HepG2 (cell line): ENCODE measurements at regions not wholly inside any gene's neighbourhood (a gene's known extent, or its start where the extent isn't known, plus 50 kb on each side); places are given as distances from the start of the nearest gene placed in this dataset.

ENCODE experiments used
- CHD2 ChIP-seq: IDR thresholded peaks from 2 replicates; pipeline ENCODE4 v1.6.1; 2011; ENCODE audit warnings: low read depth, low read length, improper control_type of control experiment
- KDM4B ChIP-seq: sonication (generic); formaldehyde crosslinking; IDR thresholded peaks from 2 replicates; pipeline ENCODE4 v1.4.0; 2020; ENCODE audit warnings: missing genetic modification reagents
- MED1 ChIP-seq: sonication (generic); formaldehyde crosslinking; IDR thresholded peaks from 2 replicates; pipeline ENCODE4 v1.4.0; 2020; ENCODE audit warnings: missing genetic modification reagents
- MEIS1 ChIP-seq: sonication (generic); formaldehyde crosslinking; IDR thresholded peaks from 2 replicates; pipeline ENCODE4 v1.9.0; 2021; ENCODE audit warnings: mild to moderate bottlenecking, missing genetic modification reagents, moderate library complexity, borderline replicate concordance
- MIER2 ChIP-seq: IDR thresholded peaks from 2 replicates; pipeline ENCODE4 v1.6.1; 2016; ENCODE audit warnings: missing biosample characterization, missing genetic modification reagents
- POLR2G ChIP-seq: fragments of 200-400 bp; formaldehyde crosslinking; IDR thresholded peaks from 2 replicates; pipeline ENCODE4 v1.6.1; 2018; ENCODE audit warnings: mild to moderate bottlenecking, low read depth, low read length, moderate library complexity
- PRMT3 ChIP-seq: sonication (generic); formaldehyde crosslinking; IDR thresholded peaks from 2 replicates; pipeline ENCODE4 v1.8.1; 2022; ENCODE audit warnings: low read depth, mild to moderate bottlenecking, moderate library complexity, missing genetic modification reagents, borderline replicate concordance
- ZMAT3 ChIP-seq: sonication (generic); formaldehyde crosslinking; conservative IDR thresholded peaks from 2 replicates; pipeline ENCODE4 v1.7.0; 2021; ENCODE audit warnings: missing genetic modification reagents
- ZNF143 ChIP-seq: sonication (generic); formaldehyde crosslinking; IDR thresholded peaks from 2 replicates; pipeline ENCODE4 v1.4.0; 2020; ENCODE audit warnings: missing genetic modification reagents
- ZNF230 ChIP-seq: sonication (generic); formaldehyde crosslinking; IDR thresholded peaks from 2 replicates; pipeline ENCODE4 v1.4.0; 2020; ENCODE audit warnings: mild to moderate bottlenecking, missing genetic modification reagents
- ZSCAN31 ChIP-seq: sonication (generic); formaldehyde crosslinking; IDR thresholded peaks from 2 replicates; pipeline ENCODE4 v1.5.0; 2020; ENCODE audit warnings: low read depth, mild to moderate bottlenecking, missing genetic modification reagents
- ZSCAN9 ChIP-seq: IDR thresholded peaks from 2 replicates; pipeline ENCODE4 v1.6.1; 2016; ENCODE audit warnings: borderline replicate concordance
- TF ChIP-seq, protein P1 (sequence below): sonication (generic); formaldehyde crosslinking; IDR thresholded peaks from 2 replicates; pipeline ENCODE4 v1.5.0; 2020; ENCODE audit warnings: mild to moderate bottlenecking, missing genetic modification reagents, borderline replicate concordance
- TF ChIP-seq, protein P2 (sequence below), 2 experiments: fragments of 450-650 bp in 1 of 2; sonication (generic) in 1 of 2; formaldehyde crosslinking; IDR thresholded peaks; 2 replicates each; pipeline versions ENCODE4 v1.5.0 to v1.8.0; 2020 to 2022; ENCODE audit warnings: mild to moderate bottlenecking in 1 of 2, missing genetic modification reagents in 1 of 2
- TF ChIP-seq, protein P3 (sequence below): sonication (generic); formaldehyde crosslinking; IDR thresholded peaks from 2 replicates; pipeline ENCODE4 v1.4.0; 2020; ENCODE audit warnings: missing genetic modification reagents, low read depth, mild to moderate bottlenecking, borderline replicate concordance
- TF ChIP-seq, protein P4 (sequence below): IDR thresholded peaks from 2 replicates; pipeline ENCODE4 v1.6.1; 2018; ENCODE audit warnings: missing genetic modification reagents, mild to moderate bottlenecking, missing compliant biosample characterization
- TF ChIP-seq, protein P5 (sequence below): sonication (generic); formaldehyde crosslinking; IDR thresholded peaks from 2 replicates; pipeline ENCODE4 v1.4.0; 2020; ENCODE audit warnings: mild to moderate bottlenecking, missing genetic modification reagents
- TF ChIP-seq, protein P6 (sequence below): sonication (generic); formaldehyde crosslinking; IDR thresholded peaks from 2 replicates; pipeline ENCODE4 v1.5.0; 2020; ENCODE audit warnings: mild to moderate bottlenecking, missing genetic modification reagents, moderate library complexity

DNA sequence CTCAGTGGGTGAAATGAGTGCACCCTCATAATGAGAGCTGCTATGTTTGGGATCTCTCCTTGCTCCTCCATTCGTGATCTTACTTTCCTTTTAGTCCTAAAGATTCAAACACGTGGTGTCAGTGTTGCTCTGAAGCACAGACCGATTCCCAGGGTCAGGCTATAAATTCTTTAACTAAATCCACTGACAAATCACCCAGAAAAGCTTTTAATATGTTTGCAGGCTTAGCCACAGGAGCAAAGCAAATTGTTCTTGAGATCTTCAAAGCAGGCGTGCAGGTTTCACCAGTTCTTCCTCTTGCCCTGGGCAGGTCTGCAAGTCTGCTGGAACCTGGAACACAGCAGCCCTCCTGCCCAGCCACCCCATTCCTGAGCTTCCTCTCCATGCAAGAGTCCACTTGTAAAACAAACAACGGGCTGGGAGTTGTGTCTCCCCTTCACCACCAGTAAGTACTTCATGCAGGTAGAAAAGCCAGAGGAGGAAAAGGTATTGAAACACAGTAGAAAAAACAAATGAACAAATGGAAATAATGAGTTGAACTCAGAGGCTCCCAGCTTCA lies 70.1 kb upstream of the ENPP6 start (continued):
- TF ChIP-seq, protein P1, sequence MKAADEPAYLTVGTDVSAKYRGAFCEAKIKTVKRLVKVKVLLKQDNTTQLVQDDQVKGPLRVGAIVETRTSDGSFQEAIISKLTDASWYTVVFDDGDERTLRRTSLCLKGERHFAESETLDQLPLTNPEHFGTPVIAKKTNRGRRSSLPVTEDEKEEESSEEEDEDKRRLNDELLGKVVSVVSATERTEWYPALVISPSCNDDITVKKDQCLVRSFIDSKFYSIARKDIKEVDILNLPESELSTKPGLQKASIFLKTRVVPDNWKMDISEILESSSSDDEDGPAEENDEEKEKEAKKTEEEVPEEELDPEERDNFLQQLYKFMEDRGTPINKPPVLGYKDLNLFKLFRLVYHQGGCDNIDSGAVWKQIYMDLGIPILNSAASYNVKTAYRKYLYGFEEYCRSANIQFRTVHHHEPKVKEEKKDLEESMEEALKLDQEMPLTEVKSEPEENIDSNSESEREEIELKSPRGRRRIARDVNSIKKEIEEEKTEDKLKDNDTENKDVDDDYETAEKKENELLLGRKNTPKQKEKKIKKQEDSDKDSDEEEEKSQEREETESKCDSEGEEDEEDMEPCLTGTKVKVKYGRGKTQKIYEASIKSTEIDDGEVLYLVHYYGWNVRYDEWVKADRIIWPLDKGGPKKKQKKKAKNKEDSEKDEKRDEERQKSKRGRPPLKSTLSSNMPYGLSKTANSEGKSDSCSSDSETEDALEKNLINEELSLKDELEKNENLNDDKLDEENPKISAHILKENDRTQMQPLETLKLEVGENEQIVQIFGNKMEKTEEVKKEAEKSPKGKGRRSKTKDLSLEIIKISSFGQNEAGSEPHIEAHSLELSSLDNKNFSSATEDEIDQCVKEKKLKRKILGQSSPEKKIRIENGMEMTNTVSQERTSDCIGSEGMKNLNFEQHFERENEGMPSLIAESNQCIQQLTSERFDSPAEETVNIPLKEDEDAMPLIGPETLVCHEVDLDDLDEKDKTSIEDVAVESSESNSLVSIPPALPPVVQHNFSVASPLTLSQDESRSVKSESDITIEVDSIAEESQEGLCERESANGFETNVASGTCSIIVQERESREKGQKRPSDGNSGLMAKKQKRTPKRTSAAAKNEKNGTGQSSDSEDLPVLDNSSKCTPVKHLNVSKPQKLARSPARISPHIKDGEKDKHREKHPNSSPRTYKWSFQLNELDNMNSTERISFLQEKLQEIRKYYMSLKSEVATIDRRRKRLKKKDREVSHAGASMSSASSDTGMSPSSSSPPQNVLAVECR (CRISPR knock-in tag), result peak; percentile 49; the same call in 1 of the 2 replicates
- TF ChIP-seq POLR2G (0 out of 2 replicates have a peak, but pooled peaks have one; percentile 38), ZNF143 (CRISPR knock-in tag) (no peak), ZMAT3 (CRISPR knock-in tag) (no peak), PRMT3 (CRISPR knock-in tag) (no peak), CHD2 (no peak), MIER2 (peak; percentile 25; the same call in 1 of the 2 replicates), ZSCAN9 (peak; percentile 77; the same call in 1 of the 2 replicates), KDM4B (CRISPR knock-in tag) (no peak), ZSCAN31 (no peak), ZNF230 (CRISPR knock-in tag) (no peak), MED1 (CRISPR knock-in tag) (peak; percentile 28; the same call in 1 of the 2 replicates), MEIS1 (0 out of 2 replicates have a peak, but pooled peaks have one; percentile 37)
- TF ChIP-seq, protein P2, sequence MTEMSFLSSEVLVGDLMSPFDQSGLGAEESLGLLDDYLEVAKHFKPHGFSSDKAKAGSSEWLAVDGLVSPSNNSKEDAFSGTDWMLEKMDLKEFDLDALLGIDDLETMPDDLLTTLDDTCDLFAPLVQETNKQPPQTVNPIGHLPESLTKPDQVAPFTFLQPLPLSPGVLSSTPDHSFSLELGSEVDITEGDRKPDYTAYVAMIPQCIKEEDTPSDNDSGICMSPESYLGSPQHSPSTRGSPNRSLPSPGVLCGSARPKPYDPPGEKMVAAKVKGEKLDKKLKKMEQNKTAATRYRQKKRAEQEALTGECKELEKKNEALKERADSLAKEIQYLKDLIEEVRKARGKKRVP (CRISPR knock-in tag; IDR thresholded peaks at IDR 0.05), result 0 out of 4 replicates have a peak, but pooled peaks of 1 of the 2 experiments have one; percentile 9
- TF ChIP-seq, protein P3, sequence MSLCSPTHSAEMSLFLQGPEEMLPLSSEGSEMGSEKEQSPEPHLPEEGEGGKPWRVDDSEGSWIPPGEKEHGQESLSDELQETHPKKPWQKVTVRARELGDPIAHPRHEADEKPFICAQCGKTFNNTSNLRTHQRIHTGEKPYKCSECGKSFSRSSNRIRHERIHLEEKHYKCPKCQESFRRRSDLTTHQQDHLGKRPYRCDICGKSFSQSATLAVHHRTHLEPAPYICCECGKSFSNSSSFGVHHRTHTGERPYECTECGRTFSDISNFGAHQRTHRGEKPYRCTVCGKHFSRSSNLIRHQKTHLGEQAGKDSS (CRISPR knock-in tag), result 0 out of 2 replicates have a peak, but pooled peaks have one; percentile 22
- TF ChIP-seq, protein P4, sequence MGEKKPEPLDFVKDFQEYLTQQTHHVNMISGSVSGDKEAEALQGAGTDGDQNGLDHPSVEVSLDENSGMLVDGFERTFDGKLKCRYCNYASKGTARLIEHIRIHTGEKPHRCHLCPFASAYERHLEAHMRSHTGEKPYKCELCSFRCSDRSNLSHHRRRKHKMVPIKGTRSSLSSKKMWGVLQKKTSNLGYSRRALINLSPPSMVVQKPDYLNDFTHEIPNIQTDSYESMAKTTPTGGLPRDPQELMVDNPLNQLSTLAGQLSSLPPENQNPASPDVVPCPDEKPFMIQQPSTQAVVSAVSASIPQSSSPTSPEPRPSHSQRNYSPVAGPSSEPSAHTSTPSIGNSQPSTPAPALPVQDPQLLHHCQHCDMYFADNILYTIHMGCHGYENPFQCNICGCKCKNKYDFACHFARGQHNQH (CRISPR knock-in tag), result 0 out of 2 replicates have a peak, but pooled peaks have one; percentile 41
- TF ChIP-seq, protein P5, sequence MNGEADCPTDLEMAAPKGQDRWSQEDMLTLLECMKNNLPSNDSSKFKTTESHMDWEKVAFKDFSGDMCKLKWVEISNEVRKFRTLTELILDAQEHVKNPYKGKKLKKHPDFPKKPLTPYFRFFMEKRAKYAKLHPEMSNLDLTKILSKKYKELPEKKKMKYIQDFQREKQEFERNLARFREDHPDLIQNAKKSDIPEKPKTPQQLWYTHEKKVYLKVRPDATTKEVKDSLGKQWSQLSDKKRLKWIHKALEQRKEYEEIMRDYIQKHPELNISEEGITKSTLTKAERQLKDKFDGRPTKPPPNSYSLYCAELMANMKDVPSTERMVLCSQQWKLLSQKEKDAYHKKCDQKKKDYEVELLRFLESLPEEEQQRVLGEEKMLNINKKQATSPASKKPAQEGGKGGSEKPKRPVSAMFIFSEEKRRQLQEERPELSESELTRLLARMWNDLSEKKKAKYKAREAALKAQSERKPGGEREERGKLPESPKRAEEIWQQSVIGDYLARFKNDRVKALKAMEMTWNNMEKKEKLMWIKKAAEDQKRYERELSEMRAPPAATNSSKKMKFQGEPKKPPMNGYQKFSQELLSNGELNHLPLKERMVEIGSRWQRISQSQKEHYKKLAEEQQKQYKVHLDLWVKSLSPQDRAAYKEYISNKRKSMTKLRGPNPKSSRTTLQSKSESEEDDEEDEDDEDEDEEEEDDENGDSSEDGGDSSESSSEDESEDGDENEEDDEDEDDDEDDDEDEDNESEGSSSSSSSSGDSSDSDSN, result no peak
- TF ChIP-seq, protein P6, sequence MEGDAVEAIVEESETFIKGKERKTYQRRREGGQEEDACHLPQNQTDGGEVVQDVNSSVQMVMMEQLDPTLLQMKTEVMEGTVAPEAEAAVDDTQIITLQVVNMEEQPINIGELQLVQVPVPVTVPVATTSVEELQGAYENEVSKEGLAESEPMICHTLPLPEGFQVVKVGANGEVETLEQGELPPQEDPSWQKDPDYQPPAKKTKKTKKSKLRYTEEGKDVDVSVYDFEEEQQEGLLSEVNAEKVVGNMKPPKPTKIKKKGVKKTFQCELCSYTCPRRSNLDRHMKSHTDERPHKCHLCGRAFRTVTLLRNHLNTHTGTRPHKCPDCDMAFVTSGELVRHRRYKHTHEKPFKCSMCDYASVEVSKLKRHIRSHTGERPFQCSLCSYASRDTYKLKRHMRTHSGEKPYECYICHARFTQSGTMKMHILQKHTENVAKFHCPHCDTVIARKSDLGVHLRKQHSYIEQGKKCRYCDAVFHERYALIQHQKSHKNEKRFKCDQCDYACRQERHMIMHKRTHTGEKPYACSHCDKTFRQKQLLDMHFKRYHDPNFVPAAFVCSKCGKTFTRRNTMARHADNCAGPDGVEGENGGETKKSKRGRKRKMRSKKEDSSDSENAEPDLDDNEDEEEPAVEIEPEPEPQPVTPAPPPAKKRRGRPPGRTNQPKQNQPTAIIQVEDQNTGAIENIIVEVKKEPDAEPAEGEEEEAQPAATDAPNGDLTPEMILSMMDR, result peak; percentile 75
